ENCODE measurements at regions not wholly inside any gene's neighbourhood (a gene's known extent, or its start where the extent isn't known, plus 50 kb on each side); places are given as distances from the start of the nearest gene placed in this dataset.

GRCh38 chr20:22807045-22807444 is 222.7 kb upstream of the FOXA2 start:
- Histone ChIP-seq H3K27me3 (ENCODE audit: insufficient read depth, low read length) (no peaks in the 10 kb centered on the region), H3K36me3 (ENCODE audit: insufficient read depth, low read length) (no peaks in the 10 kb centered on the region), H3K4me3 (ENCODE audit: low read depth, low read length) (no peak overlapping the region), H3K27ac (ENCODE audit: low read depth, low read length) (no peak overlapping the region), H2AFZ (ENCODE audit: low read length, unreplicated experiment) (no peak overlapping the region), H3K4me1 (ENCODE audit: control insufficient read depth, insufficient read depth, low read length, unreplicated experiment) (no peaks in the 10 kb centered on the region), H3K79me2 (ENCODE audit: control insufficient read depth, insufficient read depth, low read length, unreplicated experiment) (no peaks in the 10 kb centered on the region)

- Histone ChIP-seq H3K4me3 (ENCODE audit: low read depth, low read length) (no peak overlapping the region), H2AFZ (ENCODE audit: low read length, unreplicated experiment) (no peak overlapping the region), H3K36me3 (ENCODE audit: insufficient read depth, low read length) (no peaks in the 10 kb centered on the region), H3K79me2 (ENCODE audit: control insufficient read depth, insufficient read depth, low read length, unreplicated experiment) (no peaks in the 10 kb centered on the region), H3K4me1 (ENCODE audit: control insufficient read depth, insufficient read depth, low read length, unreplicated experiment) (no peaks in the 10 kb centered on the region), H3K27me3 (ENCODE audit: insufficient read depth, low read length) (no peaks in the 10 kb centered on the region), H3K27ac (ENCODE audit: low read depth, low read length) (no peak overlapping the region)
Observed at GRCh38 chr20:22807646-22808244, 223.4 kb upstream of the FOXA2 start.

GRCh38 chr20:22808628-22809027 is 224.3 kb upstream of the FOXA2 start:
- H3K4me1 ChIP-seq (ENCODE audit: control insufficient read depth, insufficient read depth, low read length, unreplicated experiment): no peaks in the 10 kb centered on the region
- no peaks in the 10 kb centered on the region for H3K27me3 ChIP-seq (ENCODE audit: insufficient read depth, low read length)
- H3K79me2 ChIP-seq (ENCODE audit: control insufficient read depth, insufficient read depth, low read length, unreplicated experiment): no peaks in the 10 kb centered on the region
- H3K4me3 ChIP-seq (ENCODE audit: low read depth, low read length): no peak overlapping the region
- H2AFZ ChIP-seq (ENCODE audit: low read length, unreplicated experiment): no peak overlapping the region
- H3K27ac ChIP-seq (ENCODE audit: low read depth, low read length): no peak overlapping the region
- no peaks in the 10 kb centered on the region for H3K36me3 ChIP-seq (ENCODE audit: insufficient read depth, low read length)

GRCh38 chr20:22810030-22810429 is 225.1 kb upstream of the SSTR4 start:
- Histone ChIP-seq H3K4me1 (ENCODE audit: control insufficient read depth, insufficient read depth, low read length, unreplicated experiment) (no peaks in the 10 kb centered on the region), H3K4me3 (ENCODE audit: low read depth, low read length) (no peak overlapping the region), H3K27ac (ENCODE audit: low read depth, low read length) (no peak overlapping the region), H3K27me3 (ENCODE audit: insufficient read depth, low read length) (no peaks in the 10 kb centered on the region), H2AFZ (ENCODE audit: low read length, unreplicated experiment) (no peak overlapping the region), H3K79me2 (ENCODE audit: control insufficient read depth, insufficient read depth, low read length, unreplicated experiment) (no peaks in the 10 kb centered on the region), H3K36me3 (ENCODE audit: insufficient read depth, low read length) (no peaks in the 10 kb centered on the region)

- no peak overlapping the region for H3K27ac ChIP-seq (ENCODE audit: low read depth, low read length)
- H3K4me1 ChIP-seq (ENCODE audit: control insufficient read depth, insufficient read depth, low read length, unreplicated experiment): no peaks in the 10 kb centered on the region
- no peaks in the 10 kb centered on the region for H3K36me3 ChIP-seq (ENCODE audit: insufficient read depth, low read length)
- no peak overlapping the region for H2AFZ ChIP-seq (ENCODE audit: low read length, unreplicated experiment)
- 0 out of 2 replicates have a peak, but pooled peaks cover 2% of the 10 kb centered on the region for H3K27me3 ChIP-seq (ENCODE audit: insufficient read depth, low read length)
- H3K79me2 ChIP-seq (ENCODE audit: control insufficient read depth, insufficient read depth, low read length, unreplicated experiment): no peaks in the 10 kb centered on the region
- no peak overlapping the region for H3K4me3 ChIP-seq (ENCODE audit: low read depth, low read length)
Observed at GRCh38 chr20:22810626-22811569, 224.2 kb upstream of the SSTR4 start.

- Histone ChIP-seq H3K27ac (ENCODE audit: low read depth, low read length) (no peak overlapping the region), H3K27me3 (ENCODE audit: insufficient read depth, low read length) (peaks cover 8% of the 10 kb centered on the region; the same call in 1 of the 2 replicates), H3K36me3 (ENCODE audit: insufficient read depth, low read length) (no peaks in the 10 kb centered on the region), H3K4me3 (ENCODE audit: low read depth, low read length) (no peak overlapping the region), H2AFZ (ENCODE audit: low read length, unreplicated experiment) (no peak overlapping the region), H3K4me1 (ENCODE audit: control insufficient read depth, insufficient read depth, low read length, unreplicated experiment) (no peaks in the 10 kb centered on the region), H3K79me2 (ENCODE audit: control insufficient read depth, insufficient read depth, low read length, unreplicated experiment) (no peaks in the 10 kb centered on the region)
Observed at GRCh38 chr20:22814471-22815205, 220.5 kb upstream of the SSTR4 start.

- Histone ChIP-seq H3K36me3 (ENCODE audit: insufficient read depth, low read length) (no peaks in the 10 kb centered on the region), H3K4me1 (ENCODE audit: control insufficient read depth, insufficient read depth, low read length, unreplicated experiment) (no peaks in the 10 kb centered on the region), H3K4me3 (ENCODE audit: low read depth, low read length) (no peak overlapping the region), H3K79me2 (ENCODE audit: control insufficient read depth, insufficient read depth, low read length, unreplicated experiment) (no peaks in the 10 kb centered on the region), H3K27ac (ENCODE audit: low read depth, low read length) (no peak overlapping the region), H2AFZ (ENCODE audit: low read length, unreplicated experiment) (no peak overlapping the region), H3K27me3 (ENCODE audit: insufficient read depth, low read length) (peaks cover 8% of the 10 kb centered on the region; the same call in 1 of the 2 replicates)
Observed at GRCh38 chr20:22815206-22815551, 219.9 kb upstream of the SSTR4 start.

GRCh38 chr20:22815603-22816315 is 219.4 kb upstream of the SSTR4 start:
- H2AFZ ChIP-seq (ENCODE audit: low read length, unreplicated experiment): peak overlapping the region; percentile 6
- no peak overlapping the region for H3K27ac ChIP-seq (ENCODE audit: low read depth, low read length)
- peaks cover 8% of the 10 kb centered on the region; the same call in 1 of the 2 replicates for H3K27me3 ChIP-seq (ENCODE audit: insufficient read depth, low read length)
- H3K4me1 ChIP-seq (ENCODE audit: control insufficient read depth, insufficient read depth, low read length, unreplicated experiment): no peaks in the 10 kb centered on the region
- H3K79me2 ChIP-seq (ENCODE audit: control insufficient read depth, insufficient read depth, low read length, unreplicated experiment): no peaks in the 10 kb centered on the region
- no peak overlapping the region for H3K4me3 ChIP-seq (ENCODE audit: low read depth, low read length)
- no peaks in the 10 kb centered on the region for H3K36me3 ChIP-seq (ENCODE audit: insufficient read depth, low read length)

GRCh38 chr20:22818636-22819035 is 216.5 kb upstream of the SSTR4 start:
- Histone ChIP-seq H3K27ac (ENCODE audit: low read depth, low read length) (no peak overlapping the region), H3K4me3 (ENCODE audit: low read depth, low read length) (no peak overlapping the region), H3K79me2 (ENCODE audit: control insufficient read depth, insufficient read depth, low read length, unreplicated experiment) (no peaks in the 10 kb centered on the region), H3K36me3 (ENCODE audit: insufficient read depth, low read length) (no peaks in the 10 kb centered on the region), H3K4me1 (ENCODE audit: control insufficient read depth, insufficient read depth, low read length, unreplicated experiment) (no peaks in the 10 kb centered on the region), H3K27me3 (ENCODE audit: insufficient read depth, low read length) (peaks cover 8% of the 10 kb centered on the region; the same call in 1 of the 2 replicates), H2AFZ (ENCODE audit: low read length, unreplicated experiment) (no peak overlapping the region)

GRCh38 chr20:22819112-22819511 is 216.0 kb upstream of the SSTR4 start:
- Histone ChIP-seq H2AFZ (ENCODE audit: low read length, unreplicated experiment) (no peak overlapping the region), H3K36me3 (ENCODE audit: insufficient read depth, low read length) (no peaks in the 10 kb centered on the region), H3K4me1 (ENCODE audit: control insufficient read depth, insufficient read depth, low read length, unreplicated experiment) (no peaks in the 10 kb centered on the region), H3K27ac (ENCODE audit: low read depth, low read length) (no peak overlapping the region), H3K4me3 (ENCODE audit: low read depth, low read length) (no peak overlapping the region), H3K79me2 (ENCODE audit: control insufficient read depth, insufficient read depth, low read length, unreplicated experiment) (no peaks in the 10 kb centered on the region), H3K27me3 (ENCODE audit: insufficient read depth, low read length) (peaks cover 8% of the 10 kb centered on the region; the same call in 1 of the 2 replicates)
